ENCODE measurements at regions not wholly inside any gene's neighbourhood (a gene's known extent, or its start where the extent isn't known, plus 50 kb on each side); places are given as distances from the start of the nearest gene placed in this dataset.
"Not testable (repeated sequence)": the region's sequence is repeated elsewhere in the genome, so short reads cannot be mapped to it uniquely, and the experiment has no call there.

DNA sequence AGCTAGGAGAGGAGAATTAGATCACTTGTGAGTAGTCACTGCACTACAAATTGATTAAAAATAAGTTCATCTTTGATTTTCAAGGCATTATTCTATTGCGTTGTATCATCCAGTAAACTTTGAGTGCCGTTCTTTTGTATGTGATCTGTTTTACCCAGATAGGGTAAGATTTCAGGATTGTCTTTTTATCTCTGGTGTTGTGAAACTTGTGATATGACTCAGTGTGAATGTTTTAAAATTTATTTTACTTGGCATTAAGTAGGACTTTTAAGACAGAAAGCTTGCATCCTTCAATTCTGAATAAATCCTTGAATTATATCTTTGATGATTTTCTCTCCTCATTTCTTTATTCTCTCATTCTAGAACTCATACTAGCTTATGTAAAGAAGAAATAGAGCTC, 93.3 kb upstream of the ADAMTS5 start:
- DNase-seq = no peak

DNA sequence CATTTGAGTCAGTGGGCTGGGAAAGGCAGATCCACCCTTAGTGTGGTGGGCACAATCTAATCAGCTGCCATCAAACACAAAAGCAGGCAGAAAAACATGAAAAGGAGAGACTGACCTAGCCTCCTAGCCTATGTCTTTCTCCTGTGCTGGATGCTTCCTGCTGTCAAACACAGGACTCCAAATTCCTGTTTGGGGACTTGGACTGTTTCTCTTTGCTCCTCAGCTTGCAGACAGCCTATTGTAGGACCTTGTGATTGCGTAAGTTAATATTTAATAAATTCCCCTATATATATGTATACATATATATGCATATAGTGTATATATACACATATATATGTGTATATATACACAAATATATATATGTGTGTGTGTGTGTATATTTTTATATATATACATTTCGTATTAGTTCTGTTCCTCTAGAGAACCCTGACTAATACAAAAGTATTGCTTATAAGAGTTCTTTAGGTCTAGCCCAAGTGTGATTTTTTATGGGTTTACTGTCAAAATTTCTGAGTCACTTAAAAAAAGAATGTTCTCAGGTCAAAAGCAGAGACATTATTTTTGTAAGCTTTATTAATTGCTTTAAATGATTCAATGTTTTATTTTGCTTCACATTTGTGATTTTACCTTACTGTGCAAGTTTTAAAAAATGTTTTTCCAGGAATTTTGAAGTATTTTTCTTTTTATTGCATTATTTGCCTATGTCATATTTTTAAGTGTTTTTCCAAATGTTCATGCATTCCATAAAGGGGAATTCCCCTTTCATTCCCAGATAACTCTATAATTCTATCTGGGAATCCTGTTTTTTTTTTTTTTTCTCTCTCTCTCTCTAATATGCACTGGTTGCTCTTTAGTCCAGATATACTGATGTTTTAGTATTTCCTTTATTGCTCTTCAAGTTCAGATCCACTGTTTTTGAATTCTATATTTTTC, 92.1 kb upstream of the ADAMTS5 start:
- no peak for DNase-seq

DNA sequence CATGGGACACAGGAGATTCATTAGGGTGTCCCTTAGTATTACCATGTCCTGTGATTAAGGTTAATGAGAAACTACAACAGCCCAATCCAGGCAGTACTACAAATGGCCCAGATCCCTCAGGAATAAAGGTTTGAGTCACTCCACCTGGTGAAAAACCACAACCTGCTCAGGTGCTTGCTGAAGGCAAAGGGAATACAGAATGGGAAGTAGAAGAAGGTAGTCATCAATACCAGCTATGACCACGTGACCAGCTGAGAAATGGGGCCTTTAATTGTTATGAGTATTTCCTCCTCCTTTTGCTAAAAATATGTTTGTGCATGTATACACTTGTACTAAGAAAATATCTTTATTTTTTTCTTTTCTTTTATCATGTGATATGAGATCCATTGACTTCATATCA, 91.1 kb upstream of the ADAMTS5 start:
- no peak for DNase-seq

DNA sequence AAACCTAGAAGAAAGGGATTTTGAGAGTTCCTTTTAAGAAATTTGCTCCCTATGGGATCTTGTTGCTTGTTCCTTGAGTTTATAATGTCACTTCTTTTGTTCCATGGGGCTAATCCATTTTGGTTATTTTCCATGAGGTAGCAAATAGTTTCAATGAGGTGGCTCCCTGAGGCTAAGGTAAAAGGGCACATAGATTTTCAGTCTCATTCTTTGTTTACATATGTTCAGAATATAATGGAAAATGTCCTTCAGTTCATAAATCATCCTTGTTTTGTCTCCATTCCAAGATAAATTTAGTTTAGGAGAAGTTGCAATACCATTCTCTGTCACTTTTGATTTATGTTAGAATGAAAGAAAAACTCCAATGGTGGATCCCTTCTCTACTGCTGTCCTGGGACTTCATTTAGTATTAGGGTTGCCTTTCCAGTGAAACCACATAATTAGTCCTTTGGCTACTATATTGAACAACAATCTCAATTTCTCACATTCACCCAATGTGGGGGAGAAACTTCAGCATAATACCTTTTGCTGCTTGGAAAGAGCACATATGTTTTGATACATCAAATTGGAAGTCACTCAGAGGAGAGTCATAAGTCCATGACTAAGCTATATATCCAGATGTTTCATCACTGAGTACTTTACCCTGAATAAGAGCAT, 80.9 kb upstream of the ADAMTS5 start:
- DNase-seq = no peak

DNA sequence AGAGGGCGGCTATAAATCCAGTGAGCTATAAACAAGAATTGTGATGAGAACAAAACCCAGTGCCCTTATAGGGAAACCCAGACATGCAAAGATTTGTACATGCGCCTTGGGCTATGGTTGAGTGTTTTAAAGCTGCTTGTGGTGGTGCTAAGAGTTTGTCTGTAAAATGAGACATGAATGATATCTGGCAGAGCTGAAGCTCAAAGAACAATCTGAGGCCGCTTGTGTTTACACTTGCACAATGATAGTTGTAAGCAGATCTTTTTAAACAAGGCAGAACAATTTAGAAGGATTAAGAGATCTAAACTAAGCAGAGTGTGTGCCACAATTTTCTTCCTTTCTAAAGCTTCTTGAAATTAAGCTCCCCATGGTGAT, 80.4 kb upstream of the ADAMTS5 start:
- no peak for DNase-seq

DNA sequence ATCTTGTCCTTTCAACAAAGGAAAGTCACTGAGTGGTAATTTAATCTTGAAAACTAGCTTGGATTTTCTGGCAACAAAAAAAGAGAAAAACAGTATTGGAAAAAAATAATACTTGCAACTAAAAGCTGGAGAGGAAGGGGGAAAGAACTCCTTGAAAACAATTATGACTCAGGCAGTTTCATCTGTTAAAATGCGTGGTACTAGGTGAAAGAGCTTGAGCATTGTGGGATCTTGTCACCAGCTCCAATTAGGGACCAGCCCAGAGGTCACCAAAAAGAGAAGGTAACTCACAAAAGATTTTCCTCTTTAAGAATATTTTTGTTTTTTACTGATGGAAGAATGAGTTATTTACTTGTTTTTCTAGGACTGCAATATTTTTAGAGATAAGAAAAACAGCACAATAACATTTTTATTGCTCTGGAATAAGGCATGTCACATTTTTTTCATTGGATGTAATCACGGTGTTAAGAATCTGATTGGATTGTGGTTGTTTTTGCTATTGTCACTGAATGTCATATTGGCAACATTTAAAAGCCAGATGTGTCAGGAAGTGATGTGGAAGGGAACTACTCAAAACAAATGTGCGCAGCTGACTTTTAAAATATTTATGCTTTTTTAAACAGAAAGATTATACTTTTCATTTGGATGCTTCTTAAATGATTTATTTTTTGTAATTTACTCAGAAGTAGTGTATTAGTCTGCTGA, 78.5 kb upstream of the ADAMTS5 start:
- DNase-seq = no peak

DNA sequence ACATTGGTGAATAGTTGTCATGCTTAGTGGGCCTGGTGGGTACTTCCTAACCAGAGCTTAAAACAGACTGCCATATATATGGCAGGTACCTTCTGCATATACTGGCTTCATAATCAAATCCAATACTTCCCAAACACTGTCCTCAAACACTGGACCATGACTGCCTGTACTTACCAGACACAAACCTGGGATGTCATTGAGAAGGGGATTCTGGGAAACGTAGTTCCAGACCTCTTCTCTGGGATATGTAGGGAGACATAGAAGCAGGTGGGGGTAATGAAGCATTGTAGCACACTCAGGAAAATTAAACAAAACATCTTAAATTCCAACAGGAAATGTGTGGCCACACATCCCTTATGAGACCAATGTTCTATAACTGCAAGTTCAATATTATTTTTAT, 76.5 kb upstream of the ADAMTS5 start:
- DNase-seq = no peak

DNA sequence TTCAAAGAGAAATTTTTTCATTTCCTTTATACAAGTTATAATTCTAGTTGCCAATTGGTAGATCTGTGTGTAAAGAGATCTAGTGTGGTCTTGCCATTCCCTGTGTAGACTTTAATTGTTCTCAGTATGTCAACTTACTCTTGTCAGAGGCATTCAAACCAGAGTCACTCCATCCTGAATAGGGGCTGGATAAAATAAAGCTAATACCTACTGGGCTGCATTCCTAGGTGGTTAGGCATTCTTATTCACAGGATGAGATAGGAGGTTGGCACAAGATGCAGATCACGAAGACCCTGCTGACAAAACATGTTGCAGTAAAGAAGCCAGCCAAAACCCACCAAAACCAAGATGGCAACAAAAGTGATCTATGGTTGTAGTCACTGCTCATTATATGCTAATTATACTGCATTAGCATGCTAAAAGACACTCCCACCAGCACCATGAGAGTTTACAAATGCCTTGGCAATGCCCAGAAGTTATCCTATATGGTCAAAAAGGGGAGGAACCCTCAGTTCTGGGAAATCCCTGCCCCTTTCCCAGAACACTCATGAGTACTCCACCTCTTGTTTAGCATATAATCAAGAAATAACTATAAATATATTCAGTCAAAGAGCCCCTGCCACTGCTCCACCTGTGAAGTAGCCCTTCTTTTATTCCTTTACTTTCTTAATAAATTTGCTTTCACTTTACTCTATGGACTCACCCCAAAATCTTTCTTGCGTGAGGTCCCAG, 74.0 kb upstream of the ADAMTS5 start:
- no peak for DNase-seq

DNA sequence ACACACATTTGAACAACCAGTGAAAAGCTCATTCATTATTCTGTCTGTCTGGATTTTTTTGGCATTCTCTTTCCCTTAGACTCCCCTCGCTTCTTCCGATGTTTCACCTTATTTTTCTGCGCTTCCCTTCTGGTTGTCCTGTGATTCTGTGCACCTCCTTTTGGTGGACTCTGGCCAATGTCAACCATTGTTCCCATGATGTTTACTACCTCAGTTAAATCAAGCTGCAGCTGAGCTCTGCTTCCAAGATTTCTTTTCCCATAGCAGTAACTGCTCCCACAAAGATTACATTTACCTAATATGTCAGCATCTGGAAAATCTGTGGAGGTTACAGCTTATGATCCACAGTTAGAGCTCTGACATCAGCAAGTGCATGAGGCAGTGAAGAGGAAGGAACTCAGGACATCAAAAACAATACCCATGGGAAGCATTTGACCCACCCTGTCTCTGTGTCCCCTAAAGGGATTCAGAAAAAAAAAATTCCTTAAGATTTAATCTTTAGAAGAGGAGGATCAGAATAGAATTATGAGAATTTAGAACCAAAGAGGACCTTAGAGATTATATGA, 69.9 kb upstream of the ADAMTS5 start:
- DNase-seq = no peak

DNA sequence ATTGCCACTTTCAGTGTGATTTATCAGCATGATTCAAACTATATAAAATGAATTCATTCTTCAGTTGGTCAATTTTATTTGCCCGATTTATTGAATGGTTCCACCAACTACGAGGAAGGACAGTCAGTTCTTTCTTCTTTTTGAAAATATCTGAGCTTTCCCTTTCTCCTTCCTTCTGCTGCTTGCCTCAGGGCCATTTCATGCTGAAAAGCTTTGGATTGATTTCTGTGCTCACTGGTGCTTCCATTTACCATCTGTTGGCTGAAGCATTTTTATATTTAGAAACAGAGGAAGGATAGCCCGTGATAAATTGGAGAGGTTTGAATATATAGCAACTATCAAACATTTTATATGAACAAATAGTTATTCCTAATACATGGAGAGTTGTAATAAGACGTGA, 68.9 kb upstream of the ADAMTS5 start:
- DNase-seq = no peak

DNA sequence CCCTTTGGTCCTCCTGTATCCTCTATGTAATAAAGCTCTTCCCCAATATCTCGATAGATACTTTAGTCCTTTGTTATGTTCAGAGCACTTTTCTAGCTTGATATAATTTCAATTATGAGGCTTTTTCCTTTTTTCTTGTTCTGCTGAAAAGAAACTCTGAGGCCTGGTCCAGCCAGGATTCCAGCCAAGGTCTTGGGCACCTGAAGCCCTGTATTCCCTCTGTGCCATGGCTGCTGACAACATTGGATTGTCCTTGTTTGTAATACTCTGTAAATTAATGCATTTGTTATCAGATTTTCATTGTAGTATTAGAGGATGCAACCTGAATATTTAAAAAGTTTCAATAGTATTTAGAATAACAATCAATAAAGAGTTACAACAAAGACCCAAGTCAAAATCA, 67.9 kb upstream of the ADAMTS5 start:
- no peak for DNase-seq

DNA sequence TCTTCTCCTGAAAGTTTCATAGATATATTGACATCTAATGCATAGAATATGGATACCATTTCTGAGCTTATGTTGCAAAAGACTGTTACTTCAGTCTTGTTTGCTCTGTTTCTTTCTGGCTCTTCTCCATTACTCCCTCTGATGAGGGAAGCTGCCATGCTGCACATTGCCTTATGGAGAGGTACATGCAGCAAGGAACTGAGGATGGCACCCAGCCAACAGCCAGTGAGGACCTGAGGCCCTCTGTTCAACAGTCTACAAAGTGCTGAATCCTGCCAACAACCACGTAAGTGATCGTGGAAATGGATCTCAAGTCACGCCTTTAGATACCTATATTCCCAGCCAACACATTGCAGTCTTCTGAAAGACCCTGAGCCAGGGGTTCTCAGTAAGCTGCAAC, 66.6 kb upstream of the ADAMTS5 start:
- DNase-seq = no peak

DNA sequence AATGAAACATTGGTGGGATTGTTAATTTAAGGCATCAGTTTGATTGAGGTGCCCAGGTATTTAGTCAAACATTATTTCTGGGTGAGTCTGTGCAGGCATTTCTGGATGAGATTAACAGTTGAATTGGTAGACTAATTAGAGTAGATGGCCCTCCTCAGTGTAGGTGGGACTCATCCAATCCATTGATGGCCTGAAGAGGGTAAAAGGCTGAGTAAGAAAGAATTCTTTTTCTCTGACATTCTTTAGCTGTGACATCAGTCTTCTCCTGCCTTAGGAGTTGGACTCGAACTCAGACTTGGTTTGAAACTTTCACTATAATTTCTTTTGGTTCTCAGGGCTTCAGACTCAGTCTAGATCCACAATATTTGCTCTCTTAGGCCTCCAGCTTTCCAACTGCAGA, 59.6 kb upstream of the ADAMTS5 start:
- no peak for DNase-seq

DNA sequence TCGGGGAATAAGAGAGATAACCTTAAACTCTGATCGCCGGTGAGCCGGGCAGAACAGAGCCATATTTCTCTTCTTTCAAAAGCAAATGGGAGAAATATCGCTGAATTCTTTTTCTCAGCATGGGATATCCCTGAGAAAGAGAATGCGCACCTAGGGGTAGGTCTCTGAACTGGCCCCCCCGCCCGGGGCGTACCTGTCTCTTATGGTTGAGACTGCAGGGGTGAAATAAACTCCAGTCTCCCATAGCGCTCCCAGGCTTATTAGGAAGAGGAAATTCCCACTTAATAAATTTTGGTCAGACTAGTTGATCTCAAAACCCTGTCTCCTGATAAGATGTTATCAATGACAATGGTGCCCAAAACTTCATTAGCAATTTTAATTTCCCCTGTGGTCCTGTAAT, 58.8 kb upstream of the ADAMTS5 start:
- DNase-seq = not testable (repeated sequence)

DNA sequence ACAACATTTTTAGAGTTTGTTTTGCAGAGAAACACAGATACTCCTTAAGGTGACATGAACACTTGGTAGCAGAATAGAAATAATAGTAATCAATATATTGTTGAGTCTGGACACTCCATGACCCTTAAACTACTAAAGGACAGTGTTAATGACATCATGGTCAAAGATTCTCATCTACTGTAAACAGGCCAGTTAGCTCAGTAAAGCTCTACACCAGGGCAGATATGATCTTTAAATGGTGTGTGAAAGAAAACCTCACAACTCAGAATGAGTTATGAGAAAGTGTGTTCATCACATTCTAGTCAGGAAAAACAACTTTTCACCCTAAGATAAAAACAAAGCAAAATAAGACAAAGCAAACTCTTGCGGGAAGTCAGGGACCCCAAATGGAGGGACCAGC, 58.1 kb upstream of the ADAMTS5 start:
- DNase-seq = no peak

DNA sequence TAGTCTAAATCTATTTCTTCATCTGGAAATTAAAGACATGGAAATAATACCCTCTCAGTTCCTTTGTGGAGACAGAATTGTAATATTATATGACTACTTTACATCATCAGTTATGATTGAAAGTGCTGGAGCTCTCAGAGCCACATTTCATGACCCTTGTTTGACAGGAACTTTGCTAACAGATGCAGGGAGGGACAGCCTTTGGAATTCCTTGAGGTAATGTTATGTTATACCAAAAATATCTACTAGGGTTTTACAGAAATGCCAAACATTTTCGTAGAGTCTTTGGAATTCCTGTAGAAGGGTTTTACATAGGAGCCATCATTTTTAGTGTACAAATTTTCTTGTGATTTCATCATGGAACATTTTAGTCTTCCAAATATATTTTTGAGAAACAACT, 57.4 kb upstream of the ADAMTS5 start:
- no peak for DNase-seq

DNA sequence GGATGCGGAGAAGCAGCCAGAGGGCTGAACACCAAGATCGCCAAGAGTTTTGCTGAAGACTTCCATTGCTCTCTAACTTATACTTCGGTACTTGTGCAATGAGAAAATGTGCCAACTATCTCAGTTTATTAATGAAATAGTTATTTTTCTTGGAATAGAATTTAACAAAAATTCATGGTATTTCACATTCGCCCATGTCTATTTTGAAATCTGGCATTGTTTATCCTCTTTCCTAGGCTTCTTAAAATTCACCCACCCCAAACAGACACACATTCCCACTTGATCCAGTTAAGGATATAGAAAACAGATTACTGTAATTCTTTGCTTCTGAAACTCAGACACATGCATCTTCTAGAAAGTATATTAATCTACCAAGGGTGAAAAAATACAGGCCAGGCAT, 56.3 kb upstream of the ADAMTS5 start:
- no peak for DNase-seq

DNA sequence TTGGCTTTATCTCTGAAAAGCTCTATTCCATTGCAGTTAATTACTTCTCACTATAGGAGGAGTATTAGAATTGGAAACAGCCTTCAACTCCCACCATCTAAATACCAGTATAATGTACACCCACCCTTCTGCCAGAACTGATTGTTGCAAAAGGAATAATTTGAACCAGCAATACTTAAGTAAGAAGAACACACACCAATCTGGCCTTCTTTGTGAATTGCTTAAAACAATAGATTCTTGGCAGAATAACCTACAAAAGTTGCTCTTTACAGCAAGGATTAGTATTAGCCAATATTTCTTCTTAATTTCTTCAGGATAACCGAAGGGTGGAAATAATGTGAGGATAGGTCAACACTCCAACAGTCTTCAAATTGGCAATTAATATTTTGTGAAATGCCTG, 54.9 kb upstream of the ADAMTS5 start:
- DNase-seq = no peak

DNA sequence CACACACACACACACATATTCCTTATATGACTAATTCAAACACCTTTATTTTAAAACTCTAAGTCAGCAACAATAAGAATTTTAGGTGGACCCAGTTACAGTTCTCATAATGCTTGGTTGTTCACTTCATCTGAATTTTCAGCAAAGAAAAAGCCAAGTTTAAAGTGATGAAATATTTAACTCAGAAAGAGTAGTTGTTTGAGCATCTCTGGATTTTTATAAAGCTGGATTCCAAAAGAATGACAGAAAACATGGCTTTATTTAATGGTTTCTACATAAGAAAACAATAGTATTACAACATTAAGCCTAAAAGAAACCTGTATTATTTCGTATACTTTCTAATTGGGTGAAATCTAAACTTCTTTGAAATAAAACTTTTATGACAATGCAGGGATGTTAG, 54.2 kb upstream of the ADAMTS5 start:
- no peak for DNase-seq

DNA sequence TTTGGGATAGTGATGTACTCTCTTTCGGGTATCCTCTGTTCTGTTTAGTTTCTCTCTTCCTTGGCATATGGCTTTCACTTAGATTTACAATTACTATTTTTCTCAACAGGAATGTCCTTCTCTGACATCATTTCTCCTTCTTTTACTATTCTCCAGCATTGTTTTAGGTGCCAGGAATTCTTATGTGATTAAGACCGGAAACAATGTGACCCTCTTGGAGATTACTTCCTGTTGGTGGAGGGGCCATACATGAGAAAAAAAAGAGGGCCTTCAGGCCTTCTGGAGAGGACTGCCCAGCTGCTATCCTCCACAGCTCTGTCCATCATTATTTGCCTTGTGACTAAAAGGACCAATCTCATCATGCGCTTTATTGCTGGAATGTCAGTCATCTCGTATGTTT, 50.4 kb upstream of the ADAMTS5 start:
- DNase-seq = no peak
